GM19467 (cell line): ENCODE measurements at regions not wholly inside any gene's neighbourhood (a gene's known extent, or its start where the extent isn't known, plus 50 kb on each side); places are given as distances from the start of the nearest gene placed in this dataset.

Source experiments
- ATAC-seq: cut with Tn5 transposase; IDR thresholded peaks from one replicate; pipeline ENCODE4 v1.9.1; 2021; ENCODE audit warnings: mild to moderate bottlenecking, moderate library complexity; ENCODE audit not compliant: unreplicated experiment

DNA sequence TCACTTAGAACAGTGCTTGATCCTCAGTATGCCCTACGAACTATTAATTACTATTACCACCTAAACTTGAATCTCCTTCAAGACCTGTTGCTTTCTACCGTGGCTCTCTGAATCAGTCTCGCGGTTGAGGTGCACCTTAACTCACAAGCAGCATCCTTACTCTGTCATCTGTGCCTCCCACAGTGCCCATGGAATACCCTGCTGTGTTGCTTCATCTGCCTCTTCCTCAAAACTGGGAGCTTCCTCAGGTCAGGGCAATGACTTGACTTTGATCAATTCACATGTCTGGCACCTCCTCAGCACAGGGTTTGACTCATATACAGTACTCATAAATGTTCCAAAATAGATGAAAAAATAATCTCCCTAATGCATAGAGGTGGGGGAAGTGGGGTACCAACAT is 305.9 kb downstream of the NUAK1 start:
- no peak for ATAC-seq

- ATAC-seq, result no peak
Observed at GRCh38 chr12:105834496-105834895, 304.3 kb downstream of the NUAK1 start.

DNA sequence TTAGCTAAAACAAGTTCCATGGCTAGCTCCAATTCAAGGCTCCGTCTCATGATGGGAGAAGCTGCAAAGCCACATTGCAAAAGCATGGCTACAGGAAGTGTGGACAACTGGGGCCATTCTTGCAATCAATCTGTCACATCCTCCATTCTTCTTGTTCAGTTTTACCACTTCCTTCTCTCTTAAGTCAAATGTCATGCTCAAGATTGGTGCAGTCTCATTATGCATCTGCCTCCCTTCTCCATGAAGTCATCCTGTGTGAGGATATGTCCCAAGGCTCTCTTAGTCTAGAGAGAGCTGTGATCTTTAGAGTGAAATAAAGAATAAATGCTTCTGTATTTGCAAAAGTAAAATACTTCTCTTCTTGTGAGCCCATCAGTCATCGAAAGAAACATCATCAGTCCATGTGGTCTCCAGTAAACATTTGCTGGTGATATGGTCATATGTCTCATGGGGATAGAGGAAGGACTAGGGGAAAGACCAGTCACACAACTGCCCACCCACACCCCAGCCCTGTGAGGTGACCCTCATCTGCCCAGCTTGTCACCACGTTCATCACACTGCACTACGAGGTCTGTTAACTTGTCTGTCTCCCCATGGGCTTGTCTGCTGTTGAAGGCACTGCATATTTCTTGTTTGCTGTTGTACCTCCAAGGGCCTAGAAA is 303.0 kb downstream of the NUAK1 start:
- no peak for ATAC-seq

DNA sequence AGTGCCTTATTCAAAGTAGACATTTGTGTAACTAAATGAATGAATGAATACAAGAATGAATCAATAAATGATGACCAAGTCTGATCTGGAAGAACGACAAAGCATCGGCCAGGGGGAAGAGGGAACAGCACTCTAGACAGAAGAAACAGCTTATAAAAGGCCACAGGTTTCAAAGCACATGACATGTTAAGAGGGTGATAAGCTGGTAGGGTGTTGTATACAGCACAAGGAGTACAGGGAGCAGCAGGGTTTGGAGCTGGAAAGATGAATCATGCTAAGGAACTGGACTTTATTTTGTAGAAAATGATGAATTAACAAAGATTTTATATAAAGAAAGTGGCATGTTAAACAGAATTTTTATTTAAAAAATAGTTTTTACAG is 302.5 kb downstream of the NUAK1 start:
- ATAC-seq, result no peak

GRCh38 chr12:105839629-105840127 is 299.1 kb downstream of the NUAK1 start:
- no peak for ATAC-seq

DNA sequence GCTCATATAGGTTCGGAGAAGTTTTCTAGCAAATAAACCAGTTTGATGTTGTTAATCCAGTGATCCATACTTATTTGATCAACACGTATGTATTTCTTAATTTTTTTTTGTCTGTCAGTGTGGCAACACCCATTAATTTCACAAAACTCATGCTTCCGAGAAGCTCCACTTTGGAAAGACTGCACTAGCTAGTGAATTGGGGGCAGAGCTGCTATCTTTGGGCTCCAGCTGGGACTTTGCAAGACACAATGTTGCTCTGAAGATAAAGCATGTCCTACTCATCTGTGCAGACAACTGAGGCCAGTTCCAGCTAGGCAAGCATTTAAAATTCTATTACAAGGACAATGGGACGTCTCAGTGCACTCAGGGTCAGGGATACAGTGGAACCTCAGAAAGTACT is 298.4 kb downstream of the NUAK1 start:
- ATAC-seq, result no peak

- ATAC-seq, result no peak
Observed at GRCh38 chr12:105841840-105842239, 296.9 kb downstream of the NUAK1 start.

DNA sequence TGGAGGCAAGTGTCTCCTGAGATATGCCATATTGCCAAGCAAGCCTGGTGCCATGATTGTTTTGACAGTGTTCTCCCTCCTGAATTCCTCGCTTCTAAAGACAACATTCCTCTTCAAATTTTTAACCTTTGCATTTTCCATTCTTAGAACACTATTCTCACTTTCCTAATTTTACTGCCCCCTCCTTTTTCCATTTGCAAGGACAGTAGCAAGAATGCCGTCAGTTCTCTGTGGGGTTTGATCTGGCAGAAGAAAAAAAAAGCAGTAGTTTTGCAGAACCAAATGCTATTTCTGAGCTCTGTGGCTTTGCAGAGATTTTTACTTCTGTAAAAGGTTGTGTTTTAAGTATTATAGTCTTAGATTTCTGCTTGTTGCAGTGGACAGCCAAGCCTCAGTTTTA is 295.2 kb downstream of the NUAK1 start:
- no peak for ATAC-seq

DNA sequence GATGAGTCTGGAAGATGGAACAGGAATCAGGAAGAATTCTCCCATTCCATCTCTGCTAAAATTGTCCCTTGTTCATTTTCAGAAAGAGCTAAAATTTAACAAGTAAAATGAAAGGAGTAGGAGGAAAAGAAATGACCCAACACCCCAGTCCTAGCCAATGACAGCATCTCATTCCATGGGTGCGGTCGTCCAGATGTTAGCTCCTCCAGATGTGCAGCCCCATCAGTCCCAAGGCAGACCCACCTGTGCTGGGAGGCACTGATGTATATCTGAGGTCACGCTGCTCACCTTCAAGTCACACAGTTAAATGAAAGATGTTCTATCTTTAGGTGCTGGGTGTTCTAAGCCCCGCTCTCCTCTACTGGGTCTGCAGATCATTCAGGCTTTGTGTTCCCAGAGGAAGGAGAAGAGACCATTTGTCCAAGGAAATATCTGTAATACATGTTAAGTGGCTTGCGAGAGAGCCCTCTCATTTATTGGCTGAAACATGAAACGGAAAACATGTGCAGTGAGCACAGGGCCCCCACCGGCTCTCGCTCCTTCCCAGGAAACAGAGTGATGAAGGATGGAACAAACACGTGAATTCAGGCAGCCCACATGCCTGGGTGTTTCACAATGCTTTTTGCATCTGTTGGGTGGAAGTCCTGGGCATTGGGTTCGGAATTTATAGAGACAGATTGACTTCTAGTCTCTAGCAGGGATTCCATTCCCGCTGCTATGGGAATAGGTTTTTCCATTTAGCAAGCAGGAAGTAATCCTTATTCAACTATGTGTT is 294.6 kb downstream of the NUAK1 start:
- ATAC-seq, result no peak

DNA sequence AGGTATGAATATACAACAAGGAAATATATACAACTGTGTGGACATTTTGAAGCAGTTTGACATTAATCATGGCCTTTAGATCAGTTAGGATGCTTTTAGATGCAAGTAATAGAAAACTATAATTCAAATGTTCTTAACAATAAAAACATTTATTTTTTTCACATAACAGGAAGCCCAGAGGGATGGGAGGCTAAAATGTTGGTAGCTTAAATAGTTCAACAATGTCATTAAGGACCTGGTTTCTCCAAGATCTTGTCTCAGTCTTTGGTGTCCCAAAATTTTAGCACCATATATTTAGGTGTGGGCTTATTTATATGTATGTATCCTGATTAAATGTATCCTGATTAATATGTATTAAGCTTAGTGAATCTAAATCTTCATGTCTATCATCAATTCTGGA is 292.4 kb downstream of the NUAK1 start:
- ATAC-seq, result no peak

GRCh38 chr12:105847068-105847467 is 291.7 kb downstream of the NUAK1 start:
- ATAC-seq, result no peak

GRCh38 chr12:105848286-105848685 is 290.5 kb downstream of the NUAK1 start:
- ATAC-seq, result no peak

- ATAC-seq, result no peak
Observed at GRCh38 chr12:105850103-105850968, 288.4 kb downstream of the NUAK1 start.

- no peak for ATAC-seq
Observed at GRCh38 chr12:105852496-105852895, 286.3 kb downstream of the NUAK1 start.

GRCh38 chr12:105852951-105853350 is 285.8 kb downstream of the NUAK1 start:
- ATAC-seq, result no peak

DNA sequence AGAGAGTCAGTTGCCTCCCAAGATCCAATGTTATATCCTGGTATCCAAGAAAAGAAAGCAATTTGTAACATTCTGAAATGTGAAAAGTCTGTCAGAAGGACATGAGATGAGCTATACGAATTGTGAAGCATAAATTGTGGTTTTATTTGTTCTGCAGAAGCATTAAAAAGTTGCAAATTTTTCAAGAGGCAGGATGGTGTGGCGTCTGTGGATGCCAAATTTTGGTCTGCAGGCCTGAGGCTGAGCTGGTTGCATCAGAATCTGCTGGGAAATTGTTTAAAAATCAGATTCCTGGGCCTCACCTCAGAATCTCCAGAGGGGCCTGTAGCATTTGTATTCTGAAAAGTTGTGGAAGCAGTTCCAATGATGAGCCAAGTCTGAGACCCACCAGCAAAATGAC is 284.7 kb downstream of the NUAK1 start:
- no peak for ATAC-seq

- ATAC-seq, result no peak
Observed at GRCh38 chr12:105855361-105856047, 283.2 kb downstream of the NUAK1 start.

GRCh38 chr12:105856048-105856405 is 282.7 kb downstream of the NUAK1 start:
- ATAC-seq, result no peak

DNA sequence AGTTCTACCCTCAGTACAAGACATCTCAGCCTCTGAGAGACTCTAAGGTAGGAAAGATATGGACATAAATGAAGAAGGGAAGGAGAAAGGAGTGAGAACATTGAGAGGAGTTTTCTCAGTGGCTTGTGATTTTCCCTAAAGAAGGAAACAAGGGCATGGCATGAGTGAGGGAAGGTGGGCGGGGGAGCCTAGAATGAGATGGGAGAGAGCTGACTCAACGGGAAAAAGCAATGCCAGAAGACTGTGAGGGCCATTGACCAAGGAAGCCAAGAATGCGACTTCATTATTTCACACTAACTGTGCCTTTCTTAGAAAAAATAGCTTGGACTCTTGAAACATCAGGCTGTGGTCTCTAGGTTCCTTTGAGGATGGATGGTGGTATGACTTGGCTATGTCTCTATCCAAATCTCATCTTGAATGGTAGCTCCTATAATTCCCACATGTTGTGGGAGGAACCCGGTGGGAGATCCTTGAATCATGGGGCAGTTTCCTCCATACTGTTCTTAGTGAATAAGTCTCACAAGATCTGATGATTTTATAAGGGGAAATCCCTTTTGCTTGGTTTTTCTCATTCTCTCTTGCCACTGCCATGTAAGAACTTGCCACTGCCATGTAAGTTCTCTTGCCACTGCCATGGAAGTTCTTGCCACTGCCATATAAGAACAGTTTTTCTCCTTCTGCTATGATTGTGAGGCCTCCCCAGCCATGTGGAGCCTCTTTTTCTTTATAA is 279.6 kb downstream of the NUAK1 start:
- ATAC-seq, result no peak

- ATAC-seq, result no peak
Observed at GRCh38 chr12:105860561-105861207, 278.1 kb downstream of the NUAK1 start.
